HepG2 (cell line): ENCODE measurements at regions not wholly inside any gene's neighbourhood (a gene's known extent, or its start where the extent isn't known, plus 50 kb on each side); places are given as distances from the start of the nearest gene placed in this dataset.

Experiments
- ATAC-seq: fragments of 200-7000 bp; cut with Tn5 transposase; 3 replicates; pipeline ENCODE4 v1.9.1; 2020; ENCODE audit warnings: mild to moderate bottlenecking, moderate library complexity
- BruUV-seq: library from RNA; stranded (reverse); fragments of 400-500 nt; replicated peaks from 2 replicates; lab custom pipeline; 2021; lab: Mats Ljungman, UMichigan
- CTCF ChIA-PET: fragments of 300-600 bp; formaldehyde crosslinking; extraction: SDS; loops from one replicate; lab custom pipeline; 2021; ENCODE audit warnings: low total read pairs, inconsistent platforms, low intra/inter-chr PET ratio; lab: Yijun Ruan, JAX
- POLR2A ChIA-PET: fragments of 350-600 bp; sonication (Branson Sonifier 250); formaldehyde crosslinking; loops from one replicate; lab custom pipeline; 2020; ENCODE audit warnings: antibody characterized with exemption, inconsistent platforms; lab: Yijun Ruan, JAX
- DNase-seq: peaks from one replicate; pipeline ENCODE4 v3.0.0-alpha.2; 2015; ENCODE audit warnings: low spot score
- FAIRE-seq: peaks from 3 replicates; lab custom pipeline; 2011; peaks lifted over from hg19 to GRCh38; lab: Jason Lieb, UNC
- H2AFZ ChIP-seq: one replicate; pipeline ENCODE4 v1.6.1; 2011; ENCODE audit warnings: low read length, inconsistent platforms
- H3K27ac ChIP-seq: fragments of 300-600 bp; 3 replicates; pipeline ENCODE4 v1.8.0; 2011; ENCODE audit warnings: mixed run types, mild to moderate bottlenecking, mixed read lengths, low read length, inconsistent platforms; ENCODE audit not compliant: insufficient read depth; ENCODE audit errors: extremely low read length
- H3K27me3 ChIP-seq, 2 experiments: fragments of 200-600 bp in 1 of 2; 2 replicates in 1 of 2; 3 replicates in 1 of 2; pipeline versions ENCODE4 v1.6.0 to v1.8.0; 2011; ENCODE audit warnings: low read length in 2 of 2, mild to moderate bottlenecking in 2 of 2, moderate library complexity in 2 of 2, inconsistent platforms in 1 of 2; ENCODE audit not compliant: insufficient read depth in 2 of 2, control insufficient read depth in 1 of 2
- H3K36me3 ChIP-seq, 2 experiments: fragments of 200-600 bp in 1 of 2; replicated peaks in 1 of 2; 2 replicates in 1 of 2; 3 replicates in 1 of 2; pipeline versions ENCODE4 v1.5.1 to v1.8.0; 2011; ENCODE audit warnings: low read length in 2 of 2, inconsistent platforms in 1 of 2; ENCODE audit not compliant: insufficient read depth in 2 of 2, control insufficient read depth in 1 of 2
- H3K4me1 ChIP-seq: 2 replicates; pipeline ENCODE4 v1.5.1; 2012; ENCODE audit warnings: low read length, inconsistent platforms; ENCODE audit not compliant: insufficient read depth
- H3K4me2 ChIP-seq: 2 replicates; pipeline ENCODE4 v1.6.0; 2011; ENCODE audit warnings: low read depth, low read length, inconsistent platforms
- H3K4me3 ChIP-seq, 3 experiments: fragments of 200-600 bp in 1 of 3; sonication (generic), shearing (Covaris generic) in 1 of 3; replicated peaks in 1 of 3; 2 replicates each; pipeline ENCODE4 v1.5.1; 2011 to 2016; ENCODE audit warnings: low read length in 3 of 3, inconsistent platforms in 2 of 3, low read depth in 2 of 3, mild to moderate bottlenecking in 2 of 3, control low read depth in 1 of 3, mixed read lengths in 1 of 3; ENCODE audit not compliant: insufficient read depth in 1 of 3
- H3K79me2 ChIP-seq: one replicate; pipeline ENCODE4 v1.6.1; 2011; ENCODE audit warnings: low read length, inconsistent platforms; ENCODE audit not compliant: insufficient read depth
- H3K9ac ChIP-seq: 2 replicates; pipeline ENCODE4 v1.6.0; 2011; ENCODE audit warnings: mild to moderate bottlenecking, low read depth, low read length, inconsistent platforms; ENCODE audit not compliant: insufficient read depth
- H3K9me3 ChIP-seq: 2 replicates; pipeline ENCODE4 v1.5.1; 2012; ENCODE audit warnings: mild to moderate bottlenecking, low read length
- H4K20me1 ChIP-seq: 2 replicates; pipeline ENCODE4 v1.6.0; 2011; ENCODE audit warnings: inconsistent platforms, mild to moderate bottlenecking, low read length, moderate library complexity; ENCODE audit not compliant: insufficient read depth
- ATAD3A ChIP-seq: sonication (generic); formaldehyde crosslinking; IDR thresholded peaks from 2 replicates; pipeline ENCODE4 v1.4.0; 2020; ENCODE audit warnings: missing genetic modification reagents
- KDM5A ChIP-seq: fragments of 200-600 bp; sonication (generic); IDR thresholded peaks from 2 replicates; pipeline ENCODE4 v1.7.0; 2018; ENCODE audit warnings: antibody characterized with exemption, mild to moderate bottlenecking, low read length, borderline replicate concordance
- MTF2 ChIP-seq: sonication (generic); formaldehyde crosslinking; IDR thresholded peaks from 2 replicates; pipeline ENCODE4 v1.5.0; 2020; ENCODE audit warnings: missing genetic modification reagents, borderline replicate concordance
- MXD4 ChIP-seq: IDR thresholded peaks from 2 replicates; pipeline ENCODE4 v1.6.1; 2016; ENCODE audit warnings: mild to moderate bottlenecking, missing biosample characterization, missing genetic modification reagents
- PHF8 ChIP-seq: sonication (generic); formaldehyde crosslinking; IDR thresholded peaks from 2 replicates; pipeline ENCODE4 v1.5.0; 2020; ENCODE audit warnings: missing genetic modification reagents
- ZNF431 ChIP-seq: sonication (generic); formaldehyde crosslinking; IDR thresholded peaks from 2 replicates; pipeline ENCODE4 v1.9.0; 2022; ENCODE audit warnings: missing genetic modification reagents, low read depth, mild to moderate bottlenecking, borderline replicate concordance
- ZNF598 ChIP-seq: sonication (generic); formaldehyde crosslinking; IDR thresholded peaks from 2 replicates; pipeline ENCODE4 v1.5.1; 2020; ENCODE audit warnings: mild to moderate bottlenecking, missing genetic modification reagents, borderline replicate concordance
- ZNF639 ChIP-seq: conservative IDR thresholded peaks from 2 replicates; pipeline ENCODE4 v1.6.1; 2018; ENCODE audit warnings: missing genetic modification reagents
- ZNF646 ChIP-seq: sonication (generic); formaldehyde crosslinking; IDR thresholded peaks from 2 replicates; pipeline ENCODE4 v1.9.0; 2021; ENCODE audit warnings: mild to moderate bottlenecking, missing genetic modification reagents
- ZNF772 ChIP-seq: sonication (generic); formaldehyde crosslinking; IDR thresholded peaks from 2 replicates; pipeline ENCODE4 v1.5.0; 2020; ENCODE audit warnings: mild to moderate bottlenecking, missing genetic modification reagents
- WGBS: methylation state at CpG from one replicate; pipeline ENCODE4 v1.1.6; 2017; ENCODE audit warnings: low lambda C conversion rate; 5-methylcytosine and 5-hydroxymethylcytosine counted together
- in situ Hi-C: cut with HindIII; loops from 2 replicates; pipeline ENCODE4 v1.10.0; 2017; ENCODE audit warnings: low pct_unique_long_range_greater_than_20kb; ENCODE audit not compliant: extremely low pct_ligation_motif_present
- intact Hi-C: fragments of 100-400 bp; cut with micrococcal nuclease; formaldehyde crosslinking; loops from one replicate; pipeline ENCODE4 v1.10.0; 2022; ENCODE audit not compliant: unreplicated experiment
- TF ChIP-seq, protein P1 (sequence below): sonication (generic); formaldehyde crosslinking; IDR thresholded peaks from 2 replicates; pipeline ENCODE4 v1.8.1; 2023; ENCODE audit warnings: mild to moderate bottlenecking, inconsistent platforms, moderate library complexity, missing genetic modification reagents, borderline replicate concordance

GRCh38 chrX:93404121-93404520 lies 269.3 kb downstream of the NAP1L3 start:
- 13% methylated on average over 1 of the region's 3 CpGs for WGBS
- Histone ChIP-seq H4K20me1 (no peaks in the 10 kb centered on the region), H3K27me3 (no peaks in the 10 kb centered on the region), H3K79me2 (no peaks in the 10 kb centered on the region), H3K9ac (no peak overlapping the region), H3K4me2 (no peak overlapping the region), H3K27ac (no peak overlapping the region), H3K9me3 (peaks cover 24% of the 10 kb centered on the region), H3K36me3 (no peaks in the 10 kb centered on the region), H3K4me3 (no peak overlapping the region), H3K4me1 (no peaks in the 10 kb centered on the region), H2AFZ (no peak overlapping the region)
- no peak for ATAC-seq
- no TSS peak for BruUV-seq
- in situ Hi-C loops (no loop called here), intact Hi-C loops (no loop called here)
- TF ChIP-seq ZNF639 = no peak
- no peak for TF ChIP-seq MXD4 (CRISPR knock-in tag)
- TF ChIP-seq ZNF431 (CRISPR knock-in tag) = no peak
- TF ChIP-seq, protein P1, sequence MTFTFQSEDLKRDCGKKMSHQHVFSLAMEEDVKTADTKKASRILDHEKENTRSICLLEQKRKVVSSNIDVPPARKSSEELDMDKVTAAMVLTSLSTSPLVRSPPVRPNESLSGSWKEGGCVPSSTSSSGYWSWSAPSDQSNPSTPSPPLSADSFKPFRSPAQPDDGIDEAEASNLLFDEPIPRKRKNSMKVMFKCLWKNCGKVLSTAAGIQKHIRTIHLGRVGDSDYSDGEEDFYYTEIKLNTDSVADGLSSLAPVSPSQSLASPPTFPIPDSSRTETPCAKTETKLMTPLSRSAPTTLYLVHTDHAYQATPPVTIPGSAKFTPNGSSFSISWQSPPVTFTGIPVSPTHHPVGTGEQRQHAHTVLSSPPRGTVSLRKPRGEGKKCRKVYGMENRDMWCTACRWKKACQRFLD (CRISPR knock-in tag) = no peak
- TF ChIP-seq ZNF598 (CRISPR knock-in tag) = no peak
- no peak for TF ChIP-seq ZNF646 (CRISPR knock-in tag)
- no peak for TF ChIP-seq ATAD3A (CRISPR knock-in tag)
- no peak for TF ChIP-seq ZNF772 (CRISPR knock-in tag)
- TF ChIP-seq KDM5A = no peak
- no peak for TF ChIP-seq MTF2 (CRISPR knock-in tag)
- TF ChIP-seq PHF8 = no peak
- CTCF ChIA-PET = no interaction called here
- no peak for DNase-seq
- POLR2A ChIA-PET = no interaction called here
- FAIRE-seq = no peak
